ENCODE measurements at regions not wholly inside any gene's neighbourhood (a gene's known extent, or its start where the extent isn't known, plus 50 kb on each side); places are given as distances from the start of the nearest gene placed in this dataset.

DNA sequence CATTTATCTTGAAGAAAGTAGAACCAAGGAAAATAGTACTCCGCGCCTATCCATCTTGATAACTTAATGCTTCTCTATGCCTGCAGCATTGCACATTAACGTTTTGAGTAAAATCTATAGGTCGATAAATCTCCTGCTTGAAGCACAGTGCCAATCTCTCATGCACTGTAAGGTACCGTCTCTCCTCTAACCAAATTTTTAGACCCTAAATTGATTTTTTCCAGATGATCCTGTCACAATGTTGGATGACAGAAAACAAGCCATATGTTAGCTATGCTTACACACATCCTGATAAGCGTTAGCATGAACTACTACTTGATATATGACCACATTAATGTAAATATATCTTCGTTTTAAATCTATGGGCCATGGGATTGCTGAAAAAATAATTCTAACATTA, 723.8 kb upstream of the CDH6 start:
- no peak for TF ChIP-seq GATA2 (IDR thresholded peaks at IDR 0.05; ENCODE audit: low read depth, low read length)
- TF ChIP-seq GATA3 (IDR thresholded peaks at IDR 0.05; ENCODE audit: low read depth, low read length): no peak
